H9 (cell line): ENCODE measurements at regions not wholly inside any gene's neighbourhood (a gene's known extent, or its start where the extent isn't known, plus 50 kb on each side); places are given as distances from the start of the nearest gene placed in this dataset.
A peak's percentile ranks its signal among the peaks of the same experiment; 100 is the strongest.

Experiments used
- DNase-seq: peaks from one replicate; pipeline ENCODE4 v3.0.0-alpha.2; 2017
- H2AFZ ChIP-seq: one replicate; pipeline ENCODE4 v1.6.1; 2013; ENCODE audit warnings: mild to moderate bottlenecking, low read length, control low read depth, moderate library complexity
- H2AK5ac ChIP-seq: 2 replicates; pipeline ENCODE4 v1.6.1; 2013; ENCODE audit warnings: low read length, control low read depth, mixed read lengths; ENCODE audit not compliant: insufficient read length
- H2BK120ac ChIP-seq: one replicate; pipeline ENCODE4 v1.6.1; 2013; ENCODE audit warnings: low read depth, mild to moderate bottlenecking, low read length, control low read depth, inconsistent platforms; ENCODE audit not compliant: poor library complexity, severe bottlenecking
- H2BK12ac ChIP-seq: 2 replicates; pipeline ENCODE4 v1.6.1; 2013; ENCODE audit warnings: low read length, control low read depth, mixed read lengths, low read depth; ENCODE audit not compliant: insufficient read length
- H2BK15ac ChIP-seq: 2 replicates; pipeline ENCODE4 v1.6.1; 2013; ENCODE audit warnings: low read depth, low read length, control low read depth
- H2BK20ac ChIP-seq: one replicate; pipeline ENCODE4 v1.6.1; 2013; ENCODE audit warnings: low read depth, mild to moderate bottlenecking, low read length, control low read depth, inconsistent platforms; ENCODE audit not compliant: poor library complexity, severe bottlenecking
- H2BK5ac ChIP-seq: 2 replicates; pipeline ENCODE4 v1.6.1; 2013; ENCODE audit warnings: low read length, control low read depth, mixed read lengths; ENCODE audit not compliant: insufficient read length
- H3K14ac ChIP-seq: 2 replicates; pipeline ENCODE4 v1.6.1; 2013; ENCODE audit warnings: low read length, control low read depth; ENCODE audit not compliant: insufficient read depth
- H3K18ac ChIP-seq: 2 replicates; pipeline ENCODE4 v1.6.1; 2013; ENCODE audit warnings: low read depth, mild to moderate bottlenecking, mixed read lengths, low read length, control low read depth; ENCODE audit not compliant: insufficient read length
- H3K23ac ChIP-seq: 2 replicates; pipeline ENCODE4 v1.6.1; 2013; ENCODE audit warnings: low read length, control low read depth, mixed read lengths, low read depth; ENCODE audit not compliant: insufficient read length
- H3K23me2 ChIP-seq: 2 replicates; pipeline ENCODE4 v1.6.1; 2013; ENCODE audit warnings: low read depth, mild to moderate bottlenecking, mixed read lengths, low read length, control low read depth; ENCODE audit not compliant: insufficient read length, poor library complexity, severe bottlenecking
- H3K27ac ChIP-seq: 2 replicates; pipeline ENCODE4 v1.5.1; 2013; ENCODE audit warnings: low read length, control low read depth, mixed read lengths, low read depth; ENCODE audit not compliant: insufficient read length
- H3K27me3 ChIP-seq: 2 replicates; pipeline ENCODE4 v1.6.1; 2013; ENCODE audit warnings: low read length, control low read depth, inconsistent platforms; ENCODE audit not compliant: insufficient read depth
- H3K4ac ChIP-seq: 2 replicates; pipeline ENCODE4 v1.6.1; 2013; ENCODE audit warnings: low read depth, mild to moderate bottlenecking, control low read depth, inconsistent platforms, low read length, moderate library complexity
- H3K4me1 ChIP-seq: 2 replicates; pipeline ENCODE4 v1.6.1; 2013; ENCODE audit warnings: low read length, control low read depth, inconsistent platforms; ENCODE audit not compliant: insufficient read depth
- H3K4me2 ChIP-seq: 2 replicates; pipeline ENCODE4 v1.6.1; 2013; ENCODE audit warnings: low read length, control low read depth, mixed read lengths; ENCODE audit not compliant: insufficient read length, insufficient read depth
- H3K56ac ChIP-seq: 2 replicates; pipeline ENCODE4 v1.6.1; 2013; ENCODE audit warnings: low read depth, mild to moderate bottlenecking, mixed read lengths, low read length, control low read depth; ENCODE audit not compliant: insufficient read length
- H3K79me1 ChIP-seq: 2 replicates; pipeline ENCODE4 v1.6.1; 2013; ENCODE audit warnings: low read depth, mild to moderate bottlenecking, moderate library complexity, low read length, control low read depth, inconsistent platforms; ENCODE audit not compliant: insufficient read depth, poor library complexity, severe bottlenecking
- H3K79me2 ChIP-seq: 2 replicates; pipeline ENCODE4 v1.6.1; 2013; ENCODE audit warnings: low read length, control low read depth, inconsistent platforms; ENCODE audit not compliant: insufficient read depth
- H3K9ac ChIP-seq: 2 replicates; pipeline ENCODE4 v1.6.1; 2013; ENCODE audit warnings: low read length, control low read depth, mixed read lengths; ENCODE audit not compliant: insufficient read length; ENCODE audit errors: extremely low read depth
- H3K9me3 ChIP-seq: one replicate; pipeline ENCODE4 v1.6.1; 2013; ENCODE audit warnings: low read depth, low read length, inconsistent platforms; ENCODE audit not compliant: control insufficient read depth
- H3T11ph ChIP-seq: one replicate; pipeline ENCODE4 v1.6.1; 2013; ENCODE audit warnings: mild to moderate bottlenecking, low read length, control low read depth, inconsistent platforms
- H4K20me1 ChIP-seq: one replicate; pipeline ENCODE4 v1.6.1; 2013; ENCODE audit not compliant: control insufficient read depth, insufficient read length, insufficient read depth
- H4K5ac ChIP-seq: 2 replicates; pipeline ENCODE4 v1.6.1; 2013; ENCODE audit warnings: low read depth, mild to moderate bottlenecking, mixed read lengths, low read length, control low read depth; ENCODE audit not compliant: insufficient read length
- H4K8ac ChIP-seq: replicated peaks from 2 replicates; pipeline ENCODE4 v1.6.1; 2013; ENCODE audit warnings: low read length, control low read depth, mixed read lengths, low read depth; ENCODE audit not compliant: insufficient read length
- H4K91ac ChIP-seq: 2 replicates; pipeline ENCODE4 v1.6.1; 2013; ENCODE audit warnings: low read depth, mild to moderate bottlenecking, moderate library complexity, mixed read lengths, low read length, control low read depth; ENCODE audit not compliant: insufficient read length
- H3K27ac Mint-ChIP-seq, 3 experiments: 2 replicates in 2 of 3; 3 replicates in 1 of 3; pipeline ENCODE4 v1.8.0; 2020 to 2021; ENCODE audit warnings: mixed read lengths in 3 of 3, mild to moderate bottlenecking in 1 of 3, moderate library complexity in 1 of 3
- H3K27me3 Mint-ChIP-seq: 2 replicates; pipeline ENCODE4 v1.8.0; 2021; ENCODE audit warnings: low read depth, mild to moderate bottlenecking, moderate library complexity, mixed read lengths
- H3K36me3 Mint-ChIP-seq, 3 experiments: 2 replicates in 2 of 3; 3 replicates in 1 of 3; pipeline ENCODE4 v1.8.0; 2020 to 2021; ENCODE audit warnings: low read depth in 3 of 3, mixed read lengths in 3 of 3; ENCODE audit not compliant: insufficient read depth in 1 of 3
- H3K4me1 Mint-ChIP-seq, 2 experiments: 2 replicates each; pipeline ENCODE4 v1.8.0; 2020; ENCODE audit warnings: mixed read lengths in 2 of 2
- H3K4me3 Mint-ChIP-seq, 2 experiments: 2 replicates in 1 of 2; 3 replicates in 1 of 2; pipeline ENCODE4 v1.8.0; 2020 to 2021; ENCODE audit warnings: mild to moderate bottlenecking in 2 of 2, mixed read lengths in 2 of 2, moderate library complexity in 1 of 2
- H3K9me3 Mint-ChIP-seq, 2 experiments: 2 replicates in 1 of 2; 3 replicates in 1 of 2; pipeline ENCODE4 v1.8.0; 2020; ENCODE audit warnings: mild to moderate bottlenecking in 2 of 2, mixed read lengths in 2 of 2, moderate library complexity in 1 of 2
- WGBS: extraction: QIAGEN DNeasy Blood & Tissue Kit; methylation state at CpG from one replicate; pipeline ENCODE4 v1.1.7; 2013; ENCODE audit warnings: missing lambda C conversion rate, low lambda C conversion rate, mixed read lengths; ENCODE audit not compliant: insufficient read length; ENCODE audit errors: extremely low coverage; 5-methylcytosine and 5-hydroxymethylcytosine counted together
- TF ChIP-seq, protein P1 (sequence below): fragments of 200-600 bp; sonication (generic); conservative IDR thresholded peaks from 3 replicates; pipeline ENCODE4 v1.8.0; 2021; ENCODE audit warnings: antibody characterized with exemption, mild to moderate bottlenecking

GRCh38 chr10:35876248-35876647, 234.2 kb upstream of the FZD8 start:
- Mint-ChIP-seq H3K27ac (no peak overlapping the region), H3K4me1 (peaks cover 48 to 52% of the 10 kb centered on the region in 2 experiments), H3K36me3 (peaks cover 0 to 4% (median 1%) of the 10 kb centered on the region in 3 experiments; a peak in 2 of 7 replicates), H3K27me3 (peaks cover 13% of the 10 kb centered on the region), H3K9me3 (peaks cover 4 to 5% of the 10 kb centered on the region in 2 experiments; a peak in 3 of 5 replicates), H3K4me3 (peak overlapping the region in 1 of 2 experiments; percentile 65; a peak in 2 of 5 replicates)
- no peak for DNase-seq
- H3T11ph ChIP-seq, result no peak overlapping the region
- no peak overlapping the region for H2BK20ac ChIP-seq
- H4K20me1 ChIP-seq, result no peaks in the 10 kb centered on the region
- H3K23me2 ChIP-seq, result no peaks in the 10 kb centered on the region
- no peak overlapping the region for H3K4me2 ChIP-seq
- H4K91ac ChIP-seq, result no peak overlapping the region
- H3K27ac ChIP-seq, result no peak overlapping the region
- H2BK5ac ChIP-seq, result no peak overlapping the region
- no peaks in the 10 kb centered on the region for H3K9me3 ChIP-seq
- H3K27me3 ChIP-seq, result no peaks in the 10 kb centered on the region
- H2AFZ ChIP-seq, result no peak overlapping the region
- H3K23ac ChIP-seq, result no peak overlapping the region
- H4K5ac ChIP-seq, result no peak overlapping the region
- peaks cover 14% of the 10 kb centered on the region; the same call in 1 of the 2 replicates for H3K4me1 ChIP-seq
- H2BK15ac ChIP-seq, result no peak overlapping the region
- WGBS, result 100% methylated on average over 1 of the region's 4 CpGs
- no peak overlapping the region for H3K56ac ChIP-seq
- no peak overlapping the region for H2AK5ac ChIP-seq
- H3K79me2 ChIP-seq, result no peaks in the 10 kb centered on the region
- H3K79me1 ChIP-seq, result no peaks in the 10 kb centered on the region
- TF ChIP-seq, protein P1, sequence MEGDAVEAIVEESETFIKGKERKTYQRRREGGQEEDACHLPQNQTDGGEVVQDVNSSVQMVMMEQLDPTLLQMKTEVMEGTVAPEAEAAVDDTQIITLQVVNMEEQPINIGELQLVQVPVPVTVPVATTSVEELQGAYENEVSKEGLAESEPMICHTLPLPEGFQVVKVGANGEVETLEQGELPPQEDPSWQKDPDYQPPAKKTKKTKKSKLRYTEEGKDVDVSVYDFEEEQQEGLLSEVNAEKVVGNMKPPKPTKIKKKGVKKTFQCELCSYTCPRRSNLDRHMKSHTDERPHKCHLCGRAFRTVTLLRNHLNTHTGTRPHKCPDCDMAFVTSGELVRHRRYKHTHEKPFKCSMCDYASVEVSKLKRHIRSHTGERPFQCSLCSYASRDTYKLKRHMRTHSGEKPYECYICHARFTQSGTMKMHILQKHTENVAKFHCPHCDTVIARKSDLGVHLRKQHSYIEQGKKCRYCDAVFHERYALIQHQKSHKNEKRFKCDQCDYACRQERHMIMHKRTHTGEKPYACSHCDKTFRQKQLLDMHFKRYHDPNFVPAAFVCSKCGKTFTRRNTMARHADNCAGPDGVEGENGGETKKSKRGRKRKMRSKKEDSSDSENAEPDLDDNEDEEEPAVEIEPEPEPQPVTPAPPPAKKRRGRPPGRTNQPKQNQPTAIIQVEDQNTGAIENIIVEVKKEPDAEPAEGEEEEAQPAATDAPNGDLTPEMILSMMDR, result no peak
- H3K9ac ChIP-seq, result no peak overlapping the region
- H3K18ac ChIP-seq, result no peak overlapping the region
- H3K4ac ChIP-seq, result no peak overlapping the region
- no peak overlapping the region for H2BK12ac ChIP-seq
- no peak overlapping the region for H3K14ac ChIP-seq
- H4K8ac ChIP-seq, result no peak overlapping the region
- no peak overlapping the region for H2BK120ac ChIP-seq
